Fibroblast of lung (primary cell): ENCODE measurements at regions not wholly inside any gene's neighbourhood (a gene's known extent, or its start where the extent isn't known, plus 50 kb on each side); places are given as distances from the start of the nearest gene placed in this dataset.

ENCODE experiments used
- DNase-seq, 2 donors: peaks; one replicate each; pipeline versions ENCODE4 v3.0.0 to v3.0.0-alpha.2; 2010; ENCODE audit warnings: low read depth in 2 of 2
- H2AFZ ChIP-seq: 2 replicates; pipeline ENCODE4 v1.5.1; 2012; ENCODE audit warnings: low read length, control low read depth, inconsistent platforms
- H3K27ac ChIP-seq: 2 replicates; pipeline ENCODE4 v1.5.1; 2011; ENCODE audit warnings: low read length, control low read depth; ENCODE audit not compliant: insufficient read depth
- H3K27me3 ChIP-seq: 2 replicates; pipeline ENCODE4 v1.5.1; 2011; ENCODE audit warnings: mild to moderate bottlenecking, low read length; ENCODE audit not compliant: control insufficient read depth, insufficient read depth
- H3K36me3 ChIP-seq: 2 replicates; pipeline ENCODE4 v1.5.1; 2011; ENCODE audit warnings: low read length; ENCODE audit not compliant: control insufficient read depth, insufficient read depth
- H3K4me1 ChIP-seq: 2 replicates; pipeline ENCODE4 v1.5.1; 2011; ENCODE audit warnings: low read length; ENCODE audit not compliant: control insufficient read depth, insufficient read depth; ENCODE audit errors: extremely low read depth
- H3K4me2 ChIP-seq: 2 replicates; pipeline ENCODE4 v1.5.1; 2011; ENCODE audit warnings: low read length, control low read depth; ENCODE audit not compliant: insufficient read depth; ENCODE audit errors: extremely low read depth
- H3K4me3 ChIP-seq, 4 experiments: fragments of 200-600 bp in 1 of 4; sonication (generic) in 1 of 4; replicated peaks in 1 of 4; 2 replicates each; pipeline ENCODE4 v1.5.1; 2011 to 2016; ENCODE audit warnings: low read length in 4 of 4, low read depth in 3 of 4, mild to moderate bottlenecking in 3 of 4, control low read depth in 2 of 4, inconsistent platforms in 1 of 4, mixed read lengths in 1 of 4; ENCODE audit not compliant: insufficient read depth in 1 of 4; ENCODE audit errors: control extremely low read depth in 1 of 4
- H3K79me2 ChIP-seq: 2 replicates; pipeline ENCODE4 v1.5.1; 2012; ENCODE audit warnings: mild to moderate bottlenecking, low read length, inconsistent platforms; ENCODE audit not compliant: control insufficient read depth, insufficient read depth
- H3K9ac ChIP-seq: 2 replicates; pipeline ENCODE4 v1.5.1; 2011; ENCODE audit warnings: mild to moderate bottlenecking, low read length, control low read depth; ENCODE audit not compliant: insufficient read depth
- H3K9me3 ChIP-seq: 2 replicates; pipeline ENCODE4 v1.5.1; 2012; ENCODE audit warnings: low read depth, low read length; ENCODE audit not compliant: control insufficient read depth, insufficient read depth
- H4K20me1 ChIP-seq: 2 replicates; pipeline ENCODE4 v1.5.1; 2011; ENCODE audit warnings: low read length; ENCODE audit not compliant: control insufficient read depth, insufficient read depth; ENCODE audit errors: extremely low read depth
- CTCF ChIP-seq, 2 donors: IDR thresholded peaks in 1 of 2; conservative IDR thresholded peaks in 1 of 2; 1 replicate in 1 of 2; 2 replicates in 1 of 2; pipeline ENCODE4 v1.5.1; 2011 to 2012; ENCODE audit warnings: low read length in 2 of 2, control low read depth in 1 of 2, inconsistent platforms in 1 of 2, low read depth in 1 of 2, mild to moderate bottlenecking in 1 of 2
- EZH2 ChIP-seq: IDR thresholded peaks from 2 replicates; pipeline ENCODE4 v1.5.1; 2012; ENCODE audit warnings: low read length, control low read depth, mild to moderate bottlenecking; ENCODE audit errors: missing control alignments

- Histone ChIP-seq H3K36me3 (no peaks in the 10 kb centered on the region), H3K27ac (no peak overlapping the region)
- no peak for TF ChIP-seq EZH2
Measured at GRCh38 chr4:138444260-138444659, 202.1 kb upstream of the SLC7A11 start.

GRCh38 chr4:138439143-138439581, 197.0 kb upstream of the SLC7A11 start:
- no peak overlapping the region for H3K4me3 ChIP-seq
- no peak overlapping the region for H3K27ac ChIP-seq
- H3K36me3 ChIP-seq, result no peaks in the 10 kb centered on the region
- H3K4me1 ChIP-seq, result no peaks in the 10 kb centered on the region
- no peak overlapping the region for H3K4me2 ChIP-seq
- no peaks in the 10 kb centered on the region for H3K9me3 ChIP-seq
- H3K9ac ChIP-seq, result no peak overlapping the region
- H2AFZ ChIP-seq, result no peak overlapping the region
- DNase-seq, result peak; percentile 0 to 82
- no peaks in the 10 kb centered on the region for H4K20me1 ChIP-seq
- TF ChIP-seq EZH2, result no peak
- TF ChIP-seq CTCF (conservative IDR thresholded peaks at IDR 0.05 in 1 of 2, IDR thresholded peaks at IDR 0.05 in 1 of 2; ENCODE audit: low read depth in 1 of 2, low read length in 2 of 2), result no peak
- no peaks in the 10 kb centered on the region for H3K79me2 ChIP-seq
- H3K27me3 ChIP-seq, result no peaks in the 10 kb centered on the region

More at GRCh38 chr4:138444260-138444659, 202.1 kb upstream of the SLC7A11 start:
- no peaks in the 10 kb centered on the region for H3K9me3 ChIP-seq
- no peak overlapping the region for H2AFZ ChIP-seq
- no peak overlapping the region for H3K4me3 ChIP-seq
- no peaks in the 10 kb centered on the region for H4K20me1 ChIP-seq
- no peaks in the 10 kb centered on the region for H3K4me1 ChIP-seq
- DNase-seq, result no peak
- no peak overlapping the region for H3K9ac ChIP-seq
- no peaks in the 10 kb centered on the region for H3K27me3 ChIP-seq
- no peaks in the 10 kb centered on the region for H3K79me2 ChIP-seq
- H3K4me2 ChIP-seq, result no peak overlapping the region

GRCh38 chr4:138438608-138439007, 196.5 kb upstream of the SLC7A11 start:
- Histone ChIP-seq H3K36me3 (no peaks in the 10 kb centered on the region), H3K79me2 (no peaks in the 10 kb centered on the region), H2AFZ (no peak overlapping the region), H3K27ac (no peak overlapping the region), H3K4me2 (no peak overlapping the region), H3K4me1 (no peaks in the 10 kb centered on the region), H3K4me3 (no peak overlapping the region), H3K27me3 (no peaks in the 10 kb centered on the region), H4K20me1 (no peaks in the 10 kb centered on the region), H3K9me3 (no peaks in the 10 kb centered on the region), H3K9ac (no peak overlapping the region)
- TF ChIP-seq EZH2 (no peak), CTCF (conservative IDR thresholded peaks at IDR 0.05 in 1 of 2, IDR thresholded peaks at IDR 0.05 in 1 of 2; ENCODE audit: low read depth in 1 of 2, low read length in 2 of 2) (no peak)
- peak; percentile 27 to 72 for DNase-seq
